Adrenal gland (tissue), 9 donors: ENCODE measurements at regions not wholly inside any gene's neighbourhood (a gene's known extent, or its start where the extent isn't known, plus 50 kb on each side); places are given as distances from the start of the nearest gene placed in this dataset.
"Not testable (repeated sequence)": the region's sequence is repeated elsewhere in the genome, so short reads cannot be mapped to it uniquely, and the experiment has no call there.

Experiments used
- DNase-seq, 7 donors: peaks; one replicate each; pipeline ENCODE4 v3.0.0-alpha.2; 2019 to 2020
- H3K27ac ChIP-seq, 5 donors: fragments of 200-600 bp; sonication (generic) in 4 of 5; 1 replicate in 3 of 5; 2 replicates in 2 of 5; pipeline versions ENCODE4 v1.5.1 to v1.8.0; 2016 to 2020; ENCODE audit warnings: mild to moderate bottlenecking in 1 of 5
- H3K27me3 ChIP-seq: fragments of 200-600 bp; 2 replicates; pipeline ENCODE4 v1.8.0; 2021
- H3K36me3 ChIP-seq, 2 donors: fragments of 200-600 bp; replicated peaks in 1 of 2; 1 replicate in 1 of 2; 2 replicates in 1 of 2; pipeline versions ENCODE4 v1.5.1 to v1.8.0; 2018 to 2022
- H3K4me1 ChIP-seq, 2 donors: fragments of 200-600 bp; replicated peaks in 1 of 2; 1 replicate in 1 of 2; 2 replicates in 1 of 2; pipeline versions ENCODE4 v1.5.1 to v1.8.0; 2018 to 2021
- H3K4me3 ChIP-seq, 4 donors: fragments of 200-600 bp; sonication (generic) in 3 of 4; one replicate each; pipeline ENCODE4 v1.5.1; 2016 to 2018
- H3K9me3 ChIP-seq, 3 donors: fragments of 200-600 bp; sonication (generic) in 1 of 3; replicated peaks in 1 of 3; 1 replicate in 2 of 3; 2 replicates in 1 of 3; pipeline versions ENCODE4 v1.5.1 to v1.8.0; 2016 to 2021
- POLR2A ChIP-seq, 2 donors: fragments of 450-650 bp; IDR thresholded peaks; one replicate each; pipeline ENCODE4 v1.6.1; 2017; ENCODE audit warnings: antibody characterized with exemption in 2 of 2, mild to moderate bottlenecking in 2 of 2, moderate library complexity in 1 of 2
- WGBS, 4 donors: extraction: QIAGEN DNeasy Blood & Tissue Kit in 2 of 4; methylation state at CpG; one replicate each; pipeline versions ENCODE4 v1.1.5 to v1.1.7; 2013 to 2017; 5-methylcytosine and 5-hydroxymethylcytosine counted together
- intact Hi-C, 2 donors: fragments of 100-400 bp; cut with DNase I; formaldehyde crosslinking; loops; one replicate each; pipeline versions ENCODE4 v1.14.1 to v1.15.0; 2022 to 2023
- TF ChIP-seq, protein P1 (sequence below), 6 experiments: fragments of 450-650 bp in 4 of 6; fragments of 200-600 bp in 2 of 6; sonication (generic) in 1 of 6; IDR thresholded peaks; 1 replicate in 5 of 6; 2 replicates in 1 of 6; pipeline versions ENCODE4 v1.5.1 to v1.8.0; 2016 to 2021; ENCODE audit warnings: antibody characterized with exemption in 6 of 6, mild to moderate bottlenecking in 2 of 6, moderate library complexity in 1 of 6
- donor health status: healthy with polysubstance abuse.
- donor health status: Bipolar disorder and iron deficiency.
- donor health status: DM: yes; HTN: yes; CAD: no.
- donor health status: DM: no; HTN: no; CAD: no.
- donor health status: DM: no; HTN: no; CAD: no.

DNA sequence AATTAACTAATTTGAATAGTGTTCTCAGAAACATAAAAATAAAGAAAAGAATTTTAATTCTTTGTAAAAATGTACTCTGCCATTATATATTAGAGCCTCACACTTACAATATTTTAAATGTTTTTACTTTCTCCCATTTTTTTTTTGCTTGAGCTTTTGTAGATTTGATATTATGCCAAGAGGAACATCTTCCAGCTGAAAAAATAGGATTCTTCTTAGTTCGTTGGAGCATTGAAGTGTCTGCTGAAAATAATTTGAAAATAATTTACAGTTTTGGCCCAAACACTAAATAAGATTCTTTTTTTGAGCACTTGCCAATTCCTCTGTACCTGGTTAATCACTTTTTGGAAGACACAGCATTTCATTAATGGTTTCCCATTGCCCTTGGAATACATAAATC, 175.0 kb upstream of the COL11A1 start:
- intact Hi-C loops: no loop called here
- Histone ChIP-seq H3K4me3 (no peak overlapping the region), H3K27ac (no peak overlapping the region)

DNA sequence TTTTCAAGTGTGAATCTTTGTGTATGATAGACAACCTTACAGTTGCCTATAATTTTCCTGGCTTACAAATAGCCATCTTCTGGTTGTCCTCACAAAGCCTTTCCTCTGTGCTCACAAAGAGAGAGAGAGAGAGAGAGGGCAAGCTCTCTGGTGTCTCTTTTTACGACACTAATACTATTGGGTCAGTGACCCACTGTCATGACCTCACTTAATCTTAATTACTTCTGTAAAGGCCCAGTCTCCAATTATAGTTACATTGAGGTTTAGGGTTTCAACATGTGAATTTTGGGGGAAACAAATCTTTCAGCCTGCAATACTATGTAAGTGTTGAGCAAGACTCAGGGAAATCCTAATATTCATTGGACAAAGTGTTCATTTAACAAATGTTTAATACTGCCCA, 167.4 kb upstream of the COL11A1 start:
- no peaks in the 10 kb centered on the region for H3K36me3 ChIP-seq
- TF ChIP-seq, protein P1, sequence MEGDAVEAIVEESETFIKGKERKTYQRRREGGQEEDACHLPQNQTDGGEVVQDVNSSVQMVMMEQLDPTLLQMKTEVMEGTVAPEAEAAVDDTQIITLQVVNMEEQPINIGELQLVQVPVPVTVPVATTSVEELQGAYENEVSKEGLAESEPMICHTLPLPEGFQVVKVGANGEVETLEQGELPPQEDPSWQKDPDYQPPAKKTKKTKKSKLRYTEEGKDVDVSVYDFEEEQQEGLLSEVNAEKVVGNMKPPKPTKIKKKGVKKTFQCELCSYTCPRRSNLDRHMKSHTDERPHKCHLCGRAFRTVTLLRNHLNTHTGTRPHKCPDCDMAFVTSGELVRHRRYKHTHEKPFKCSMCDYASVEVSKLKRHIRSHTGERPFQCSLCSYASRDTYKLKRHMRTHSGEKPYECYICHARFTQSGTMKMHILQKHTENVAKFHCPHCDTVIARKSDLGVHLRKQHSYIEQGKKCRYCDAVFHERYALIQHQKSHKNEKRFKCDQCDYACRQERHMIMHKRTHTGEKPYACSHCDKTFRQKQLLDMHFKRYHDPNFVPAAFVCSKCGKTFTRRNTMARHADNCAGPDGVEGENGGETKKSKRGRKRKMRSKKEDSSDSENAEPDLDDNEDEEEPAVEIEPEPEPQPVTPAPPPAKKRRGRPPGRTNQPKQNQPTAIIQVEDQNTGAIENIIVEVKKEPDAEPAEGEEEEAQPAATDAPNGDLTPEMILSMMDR (IDR thresholded peaks at IDR 0.05): no peak
- no peak for TF ChIP-seq POLR2A (IDR thresholded peaks at IDR 0.05)
- 47 to 65% (median 58%) methylated on average over 1 of the region's 1 CpG for WGBS, 4 donors

More for the DNA sequence above, 175.0 kb upstream of the COL11A1 start:
- WGBS, 4 donors: 22 to 29% (median 23%) methylated on average over 1 of the region's 1 CpG
- H3K36me3 ChIP-seq: no peaks in the 10 kb centered on the region
- no peak for DNase-seq
- no peaks in the 10 kb centered on the region for H3K9me3 ChIP-seq
- H3K4me1 ChIP-seq: no peaks in the 10 kb centered on the region
- TF ChIP-seq, protein P1 (IDR thresholded peaks at IDR 0.05): no peak
- TF ChIP-seq POLR2A (IDR thresholded peaks at IDR 0.05): no peak
- H3K27me3 ChIP-seq: no peaks in the 10 kb centered on the region

DNA sequence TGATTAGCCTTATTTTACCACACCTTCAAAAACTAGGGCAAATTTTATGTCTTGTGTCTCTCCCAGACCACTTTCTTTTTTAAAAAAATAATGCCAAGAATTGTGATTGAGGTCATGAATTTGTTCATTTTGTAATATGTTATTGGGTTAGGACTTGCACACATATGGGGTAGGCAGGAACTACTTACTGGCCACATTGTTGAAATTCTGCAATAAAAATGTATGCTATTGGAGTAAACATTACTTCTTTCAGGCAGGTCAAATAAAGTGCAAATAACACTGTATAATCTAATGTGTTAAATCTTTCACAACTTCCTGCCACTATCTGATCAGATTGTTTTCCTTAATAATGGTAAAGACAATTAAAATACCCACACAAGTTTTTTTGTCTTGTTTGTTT, 166.6 kb upstream of the COL11A1 start:
- Histone ChIP-seq H3K4me1 (no peaks in the 10 kb centered on the region), H3K27ac (no peak overlapping the region), H3K4me3 (no peak overlapping the region), H3K9me3 (no peaks in the 10 kb centered on the region), H3K27me3 (no peaks in the 10 kb centered on the region), H3K36me3 (no peaks in the 10 kb centered on the region)
- no peak for DNase-seq
- TF ChIP-seq POLR2A (IDR thresholded peaks at IDR 0.05): no peak
- TF ChIP-seq, protein P1 (IDR thresholded peaks at IDR 0.05): no peak
- intact Hi-C loops: no loop called here

More for the DNA sequence above, 167.4 kb upstream of the COL11A1 start:
- no peaks in the 10 kb centered on the region for H3K9me3 ChIP-seq
- no peaks in the 10 kb centered on the region for H3K27me3 ChIP-seq
- no peak for DNase-seq
- H3K4me1 ChIP-seq: no peaks in the 10 kb centered on the region
- no peak overlapping the region for H3K4me3 ChIP-seq
- no peak overlapping the region for H3K27ac ChIP-seq
- intact Hi-C loops: no loop called here

DNA sequence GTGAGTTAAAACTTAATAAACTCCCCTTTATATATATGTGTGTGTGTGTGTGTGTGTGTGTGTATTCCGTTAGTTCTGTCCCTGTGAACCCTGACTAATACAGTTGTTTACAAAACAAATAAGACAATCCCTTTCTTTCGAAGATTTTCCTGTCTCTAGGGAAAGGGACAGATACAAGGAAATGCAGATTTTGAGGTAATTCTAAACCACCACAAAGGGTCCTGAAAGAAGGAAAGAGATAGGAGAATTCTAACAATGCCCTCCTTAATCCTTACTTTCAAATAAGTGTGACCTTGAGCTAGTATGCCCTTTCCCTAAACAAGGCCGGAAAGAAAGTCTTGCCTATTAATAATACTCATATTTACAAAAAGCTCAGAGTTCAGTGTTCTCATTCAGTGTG, 164.8 kb upstream of the COL11A1 start:
- Histone ChIP-seq H3K9me3 (no peaks in the 10 kb centered on the region), H3K36me3 (no peaks in the 10 kb centered on the region), H3K27me3 (no peaks in the 10 kb centered on the region), H3K4me1 (no peaks in the 10 kb centered on the region), H3K4me3 (no peak overlapping the region), H3K27ac (no peak overlapping the region)
- WGBS, 4 donors: 50 to 63% (median 60%) methylated on average over 3 of the region's 3 CpGs
- TF ChIP-seq, protein P1 (IDR thresholded peaks at IDR 0.05): no peak
- TF ChIP-seq POLR2A (IDR thresholded peaks at IDR 0.05): no peak
- DNase-seq: no peak
- intact Hi-C loops: no loop called here

DNA sequence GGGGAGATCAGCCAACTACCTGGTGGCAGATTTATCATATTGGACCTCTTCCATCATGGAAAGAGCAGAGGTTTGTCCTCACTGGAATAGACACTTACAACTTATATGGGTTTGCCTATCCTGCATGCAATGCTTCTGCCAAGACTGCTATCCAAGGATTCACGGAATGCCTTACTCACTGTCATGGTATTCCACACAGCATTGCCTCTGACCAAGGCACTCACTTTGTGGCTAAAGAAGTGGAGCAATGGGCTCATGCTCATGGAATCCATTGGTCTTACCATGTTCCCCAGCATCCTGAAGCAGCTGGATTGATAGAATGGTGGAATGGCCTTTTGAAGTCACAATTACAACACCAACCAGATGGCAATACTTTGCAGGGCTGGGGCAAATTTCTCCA, 163.1 kb upstream of the COL11A1 start:
- H3K9me3 ChIP-seq, H3K27ac ChIP-seq, intact Hi-C loops, DNase-seq, H3K4me3 ChIP-seq, H3K27me3 ChIP-seq, H3K4me1 ChIP-seq, H3K36me3 ChIP-seq: not testable (repeated sequence)
- WGBS, 4 donors: 92 to 100% (median 98%) methylated on average over 1 of the region's 1 CpG
